HepG2 (cell line): ENCODE measurements at regions not wholly inside any gene's neighbourhood (a gene's known extent, or its start where the extent isn't known, plus 50 kb on each side); places are given as distances from the start of the nearest gene placed in this dataset.

Experiments
- ATAC-seq: fragments of 200-7000 bp; cut with Tn5 transposase; 3 replicates; pipeline ENCODE4 v1.9.1; 2020; ENCODE audit warnings: mild to moderate bottlenecking, moderate library complexity
- BruUV-seq: library from RNA; stranded (reverse); fragments of 400-500 nt; replicated peaks from 2 replicates; lab custom pipeline; 2021; lab: Mats Ljungman, UMichigan
- CTCF ChIA-PET: fragments of 300-600 bp; formaldehyde crosslinking; extraction: SDS; loops from one replicate; lab custom pipeline; 2021; ENCODE audit warnings: low total read pairs, inconsistent platforms, low intra/inter-chr PET ratio; lab: Yijun Ruan, JAX
- POLR2A ChIA-PET: fragments of 350-600 bp; sonication (Branson Sonifier 250); formaldehyde crosslinking; loops from one replicate; lab custom pipeline; 2020; ENCODE audit warnings: antibody characterized with exemption, inconsistent platforms; lab: Yijun Ruan, JAX
- DNase-seq: peaks from one replicate; pipeline ENCODE4 v3.0.0-alpha.2; 2015; ENCODE audit warnings: low spot score
- FAIRE-seq: peaks from 3 replicates; lab custom pipeline; 2011; peaks lifted over from hg19 to GRCh38; lab: Jason Lieb, UNC
- H2AFZ ChIP-seq: one replicate; pipeline ENCODE4 v1.6.1; 2011; ENCODE audit warnings: low read length, inconsistent platforms
- H3K27ac ChIP-seq: fragments of 300-600 bp; 3 replicates; pipeline ENCODE4 v1.8.0; 2011; ENCODE audit warnings: mixed run types, mild to moderate bottlenecking, mixed read lengths, low read length, inconsistent platforms; ENCODE audit not compliant: insufficient read depth; ENCODE audit errors: extremely low read length
- H3K27me3 ChIP-seq, 2 experiments: fragments of 200-600 bp in 1 of 2; 2 replicates in 1 of 2; 3 replicates in 1 of 2; pipeline versions ENCODE4 v1.6.0 to v1.8.0; 2011; ENCODE audit warnings: low read length in 2 of 2, mild to moderate bottlenecking in 2 of 2, moderate library complexity in 2 of 2, inconsistent platforms in 1 of 2; ENCODE audit not compliant: insufficient read depth in 2 of 2, control insufficient read depth in 1 of 2
- H3K36me3 ChIP-seq, 2 experiments: fragments of 200-600 bp in 1 of 2; replicated peaks in 1 of 2; 2 replicates in 1 of 2; 3 replicates in 1 of 2; pipeline versions ENCODE4 v1.5.1 to v1.8.0; 2011; ENCODE audit warnings: low read length in 2 of 2, inconsistent platforms in 1 of 2; ENCODE audit not compliant: insufficient read depth in 2 of 2, control insufficient read depth in 1 of 2
- H3K4me1 ChIP-seq: 2 replicates; pipeline ENCODE4 v1.5.1; 2012; ENCODE audit warnings: low read length, inconsistent platforms; ENCODE audit not compliant: insufficient read depth
- H3K4me2 ChIP-seq: 2 replicates; pipeline ENCODE4 v1.6.0; 2011; ENCODE audit warnings: low read depth, low read length, inconsistent platforms
- H3K4me3 ChIP-seq, 3 experiments: fragments of 200-600 bp in 1 of 3; sonication (generic), shearing (Covaris generic) in 1 of 3; replicated peaks in 1 of 3; 2 replicates each; pipeline ENCODE4 v1.5.1; 2011 to 2016; ENCODE audit warnings: low read length in 3 of 3, inconsistent platforms in 2 of 3, low read depth in 2 of 3, mild to moderate bottlenecking in 2 of 3, control low read depth in 1 of 3, mixed read lengths in 1 of 3; ENCODE audit not compliant: insufficient read depth in 1 of 3
- H3K79me2 ChIP-seq: one replicate; pipeline ENCODE4 v1.6.1; 2011; ENCODE audit warnings: low read length, inconsistent platforms; ENCODE audit not compliant: insufficient read depth
- H3K9ac ChIP-seq: 2 replicates; pipeline ENCODE4 v1.6.0; 2011; ENCODE audit warnings: mild to moderate bottlenecking, low read depth, low read length, inconsistent platforms; ENCODE audit not compliant: insufficient read depth
- H3K9me3 ChIP-seq: 2 replicates; pipeline ENCODE4 v1.5.1; 2012; ENCODE audit warnings: mild to moderate bottlenecking, low read length
- H4K20me1 ChIP-seq: 2 replicates; pipeline ENCODE4 v1.6.0; 2011; ENCODE audit warnings: inconsistent platforms, mild to moderate bottlenecking, low read length, moderate library complexity; ENCODE audit not compliant: insufficient read depth
- CREM ChIP-seq, 2 experiments: sonication (generic) in 1 of 2; formaldehyde crosslinking in 1 of 2; IDR thresholded peaks; 2 replicates each; pipeline versions ENCODE4 v1.4.0 to v1.6.1; 2016 to 2020; ENCODE audit warnings: antibody characterized with exemption in 1 of 2, mild to moderate bottlenecking in 1 of 2, missing genetic modification reagents in 1 of 2
- DNMT3B ChIP-seq: conservative IDR thresholded peaks from 2 replicates; pipeline ENCODE4 v1.6.1; 2016; ENCODE audit warnings: missing biosample characterization, control low read depth
- HOXA5 ChIP-seq: sonication (generic); formaldehyde crosslinking; IDR thresholded peaks from 2 replicates; pipeline ENCODE4 v1.4.0; 2020; ENCODE audit warnings: missing genetic modification reagents
- LCORL ChIP-seq, 2 experiments: fragments of 450-650 bp in 1 of 2; sonication (generic) in 1 of 2; formaldehyde crosslinking in 1 of 2; IDR thresholded peaks; 2 replicates each; pipeline versions ENCODE4 v1.5.0 to v1.6.1; 2017 to 2020; ENCODE audit warnings: antibody characterized with exemption in 1 of 2, missing genetic modification reagents in 1 of 2
- MED8 ChIP-seq: sonication (generic); formaldehyde crosslinking; IDR thresholded peaks from 2 replicates; pipeline ENCODE4 v1.8.1; 2023; ENCODE audit warnings: mild to moderate bottlenecking, missing genetic modification reagents; ENCODE audit not compliant: insufficient replicate concordance
- SP4 ChIP-seq: sonication (generic); formaldehyde crosslinking; IDR thresholded peaks from 2 replicates; pipeline ENCODE4 v1.8.1; 2023; ENCODE audit warnings: mild to moderate bottlenecking, missing genetic modification reagents
- ZNF331 ChIP-seq: sonication (generic); formaldehyde crosslinking; IDR thresholded peaks from 2 replicates; pipeline ENCODE4 v1.4.0; 2020; ENCODE audit warnings: missing genetic modification reagents
- ZNF552 ChIP-seq: sonication (generic); formaldehyde crosslinking; IDR thresholded peaks from 2 replicates; pipeline ENCODE4 v1.9.0; 2022; ENCODE audit warnings: missing genetic modification reagents, mild to moderate bottlenecking, borderline replicate concordance
- ZNF572 ChIP-seq: sonication (generic); formaldehyde crosslinking; IDR thresholded peaks from 2 replicates; pipeline ENCODE4 v1.5.1; 2020; ENCODE audit warnings: mild to moderate bottlenecking, missing genetic modification reagents
- WGBS: methylation state at CpG from one replicate; pipeline ENCODE4 v1.1.6; 2017; ENCODE audit warnings: low lambda C conversion rate; 5-methylcytosine and 5-hydroxymethylcytosine counted together
- in situ Hi-C: cut with HindIII; loops from 2 replicates; pipeline ENCODE4 v1.10.0; 2017; ENCODE audit warnings: low pct_unique_long_range_greater_than_20kb; ENCODE audit not compliant: extremely low pct_ligation_motif_present
- intact Hi-C: fragments of 100-400 bp; cut with micrococcal nuclease; formaldehyde crosslinking; loops from one replicate; pipeline ENCODE4 v1.10.0; 2022; ENCODE audit not compliant: unreplicated experiment
- TF ChIP-seq, protein P1 (sequence below): sonication (generic); formaldehyde crosslinking; IDR thresholded peaks from 2 replicates; pipeline ENCODE4 v1.4.0; 2020; ENCODE audit warnings: missing genetic modification reagents, mild to moderate bottlenecking, borderline replicate concordance
- TF ChIP-seq, protein P2 (sequence below): sonication (generic); formaldehyde crosslinking; IDR thresholded peaks from 2 replicates; pipeline ENCODE4 v1.4.0; 2020; ENCODE audit warnings: low read depth, mild to moderate bottlenecking, missing genetic modification reagents
- TF ChIP-seq, protein P3 (sequence below): sonication (generic); formaldehyde crosslinking; IDR thresholded peaks from 2 replicates; pipeline ENCODE4 v1.4.0; 2020; ENCODE audit warnings: mild to moderate bottlenecking, missing genetic modification reagents
- TF ChIP-seq, protein P4 (sequence below): sonication (generic); formaldehyde crosslinking; IDR thresholded peaks from 2 replicates; pipeline ENCODE4 v1.8.0; 2022; ENCODE audit warnings: missing genetic modification reagents, low read depth, mild to moderate bottlenecking, borderline replicate concordance

DNA sequence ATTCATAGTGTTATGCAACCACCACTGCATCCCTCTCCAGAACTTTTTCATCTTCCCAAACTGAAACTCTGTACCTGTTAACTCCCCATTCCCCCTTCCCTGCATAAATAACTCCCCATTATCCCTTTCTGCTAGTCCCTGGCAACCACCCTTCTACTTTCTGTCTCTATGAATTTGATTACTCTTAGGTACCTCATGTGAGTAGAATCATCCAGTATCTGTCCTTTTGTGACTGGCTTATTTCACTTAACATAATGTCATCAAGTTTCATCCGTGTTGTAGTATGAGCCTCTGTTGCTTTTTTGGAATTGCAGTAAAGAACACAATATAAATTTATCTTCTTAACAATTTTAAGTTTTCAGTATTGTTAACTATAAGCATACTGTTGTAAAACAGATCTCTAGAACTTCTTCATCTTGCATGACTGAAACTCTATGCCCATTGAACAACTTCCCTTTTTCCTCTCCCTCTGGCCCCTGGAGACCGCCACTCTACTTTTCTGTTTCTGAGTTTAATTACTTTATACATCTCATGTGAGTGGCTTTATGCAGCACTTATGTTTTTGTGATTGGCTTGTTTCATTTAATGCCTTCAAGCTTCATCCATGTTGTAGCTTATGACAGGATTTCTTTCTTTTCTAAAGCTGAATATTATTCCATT, 87.3 kb upstream of the ABCC4 start:
- FAIRE-seq (no peak), ATAC-seq (no peak), DNase-seq (no peak)
- peaks cover 8% of the 10 kb centered on the region; the same call in 1 of the 2 replicates for H3K4me1 ChIP-seq
- H3K27ac ChIP-seq = no peak overlapping the region
- H3K9ac ChIP-seq = no peak overlapping the region
- TF ChIP-seq, protein P1, sequence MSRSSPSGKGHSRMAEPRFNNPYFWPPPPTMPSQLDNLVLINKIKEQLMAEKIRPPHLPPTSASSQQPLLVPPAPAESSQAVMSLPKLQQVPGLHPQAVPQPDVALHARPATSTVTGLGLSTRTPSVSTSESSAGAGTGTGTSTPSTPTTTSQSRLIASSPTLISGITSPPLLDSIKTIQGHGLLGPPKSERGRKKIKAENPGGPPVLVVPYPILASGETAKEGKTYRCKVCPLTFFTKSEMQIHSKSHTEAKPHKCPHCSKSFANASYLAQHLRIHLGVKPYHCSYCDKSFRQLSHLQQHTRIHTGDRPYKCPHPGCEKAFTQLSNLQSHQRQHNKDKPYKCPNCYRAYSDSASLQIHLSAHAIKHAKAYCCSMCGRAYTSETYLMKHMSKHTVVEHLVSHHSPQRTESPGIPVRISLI (CRISPR knock-in tag) = no peak
- TF ChIP-seq LCORL (IDR thresholded peaks at IDR 0.05) (no peak), LCORL (CRISPR knock-in tag; IDR thresholded peaks at IDR 0.05) (no peak), CREM (IDR thresholded peaks at IDR 0.05) (no peak), CREM (CRISPR knock-in tag; IDR thresholded peaks at IDR 0.05) (no peak), DNMT3B (no peak)
- BruUV-seq = no TSS peak
- no peaks in the 10 kb centered on the region for H3K9me3 ChIP-seq
- no peaks in the 10 kb centered on the region for H3K79me2 ChIP-seq
- no peaks in the 10 kb centered on the region for H3K36me3 ChIP-seq
- no peak overlapping the region for H2AFZ ChIP-seq
- intact Hi-C loops (no loop called here), in situ Hi-C loops (no loop called here)
- no peak overlapping the region for H3K4me3 ChIP-seq
- 1% methylated on average over 2 of the region's 2 CpGs for WGBS
- ChIA-PET CTCF (no interaction called here), POLR2A (no interaction called here)
- H4K20me1 ChIP-seq = no peaks in the 10 kb centered on the region
- H3K4me2 ChIP-seq = no peak overlapping the region
- H3K27me3 ChIP-seq = no peaks in the 10 kb centered on the region; a peak in 1 of 5 replicates

DNA sequence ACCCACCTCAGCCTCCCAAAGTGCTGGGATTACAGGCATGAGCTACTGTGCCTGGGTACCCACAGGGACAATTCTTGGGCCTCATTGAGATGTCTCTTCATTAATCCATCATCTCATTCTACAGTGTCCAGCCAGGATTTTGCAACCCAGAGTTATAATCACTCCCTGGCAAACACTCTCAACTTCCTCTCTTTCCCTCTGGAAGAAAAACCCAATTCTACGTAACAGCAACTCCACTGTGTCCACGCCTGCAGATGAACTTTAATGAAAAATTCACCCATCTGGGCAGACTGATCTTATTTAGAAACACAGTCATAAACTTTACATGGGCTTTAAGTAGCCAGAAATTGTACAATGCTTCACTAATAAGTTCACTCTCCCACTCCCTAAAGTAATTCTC, 90.1 kb upstream of the ABCC4 start:
- Histone ChIP-seq H4K20me1 (no peaks in the 10 kb centered on the region), H3K36me3 (no peaks in the 10 kb centered on the region), H3K27ac (no peak overlapping the region), H2AFZ (no peak overlapping the region), H3K9ac (no peak overlapping the region), H3K9me3 (no peaks in the 10 kb centered on the region), H3K27me3 (no peaks in the 10 kb centered on the region; a peak in 1 of 5 replicates), H3K4me3 (no peak overlapping the region), H3K4me1 (no peaks in the 10 kb centered on the region), H3K4me2 (no peak overlapping the region), H3K79me2 (no peaks in the 10 kb centered on the region)
- BruUV-seq = no TSS peak
- in situ Hi-C loops = no loop called here
- no peak for DNase-seq
- CTCF ChIA-PET = no interaction called here
- no peak for ATAC-seq
- intact Hi-C loops = no loop called here
- FAIRE-seq = no peak
- 36% methylated on average over 2 of the region's 2 CpGs for WGBS
- POLR2A ChIA-PET = no interaction called here
- TF ChIP-seq ZNF572 = no peak
- TF ChIP-seq SP4 (CRISPR knock-in tag) = no peak
- no peak for TF ChIP-seq MED8 (CRISPR knock-in tag)
- TF ChIP-seq, protein P2, sequence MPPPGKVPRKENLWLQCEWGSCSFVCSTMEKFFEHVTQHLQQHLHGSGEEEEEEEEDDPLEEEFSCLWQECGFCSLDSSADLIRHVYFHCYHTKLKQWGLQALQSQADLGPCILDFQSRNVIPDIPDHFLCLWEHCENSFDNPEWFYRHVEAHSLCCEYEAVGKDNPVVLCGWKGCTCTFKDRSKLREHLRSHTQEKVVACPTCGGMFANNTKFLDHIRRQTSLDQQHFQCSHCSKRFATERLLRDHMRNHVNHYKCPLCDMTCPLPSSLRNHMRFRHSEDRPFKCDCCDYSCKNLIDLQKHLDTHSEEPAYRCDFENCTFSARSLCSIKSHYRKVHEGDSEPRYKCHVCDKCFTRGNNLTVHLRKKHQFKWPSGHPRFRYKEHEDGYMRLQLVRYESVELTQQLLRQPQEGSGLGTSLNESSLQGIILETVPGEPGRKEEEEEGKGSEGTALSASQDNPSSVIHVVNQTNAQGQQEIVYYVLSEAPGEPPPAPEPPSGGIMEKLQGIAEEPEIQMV (CRISPR knock-in tag) = no peak
- no peak for TF ChIP-seq ZNF331 (CRISPR knock-in tag)
- TF ChIP-seq, protein P3, sequence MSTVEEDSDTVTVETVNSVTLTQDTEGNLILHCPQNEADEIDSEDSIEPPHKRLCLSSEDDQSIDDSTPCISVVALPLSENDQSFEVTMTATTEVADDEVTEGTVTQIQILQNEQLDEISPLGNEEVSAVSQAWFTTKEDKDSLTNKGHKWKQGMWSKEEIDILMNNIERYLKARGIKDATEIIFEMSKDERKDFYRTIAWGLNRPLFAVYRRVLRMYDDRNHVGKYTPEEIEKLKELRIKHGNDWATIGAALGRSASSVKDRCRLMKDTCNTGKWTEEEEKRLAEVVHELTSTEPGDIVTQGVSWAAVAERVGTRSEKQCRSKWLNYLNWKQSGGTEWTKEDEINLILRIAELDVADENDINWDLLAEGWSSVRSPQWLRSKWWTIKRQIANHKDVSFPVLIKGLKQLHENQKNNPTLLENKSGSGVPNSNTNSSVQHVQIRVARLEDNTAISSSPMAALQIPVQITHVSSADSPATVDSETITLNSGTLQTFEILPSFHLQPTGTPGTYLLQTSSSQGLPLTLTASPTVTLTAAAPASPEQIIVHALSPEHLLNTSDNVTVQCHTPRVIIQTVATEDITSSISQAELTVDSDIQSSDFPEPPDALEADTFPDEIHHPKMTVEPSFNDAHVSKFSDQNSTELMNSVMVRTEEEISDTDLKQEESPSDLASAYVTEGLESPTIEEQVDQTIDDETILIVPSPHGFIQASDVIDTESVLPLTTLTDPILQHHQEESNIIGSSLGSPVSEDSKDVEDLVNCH (CRISPR knock-in tag) = no peak
- TF ChIP-seq HOXA5 (CRISPR knock-in tag) = no peak
- TF ChIP-seq, protein P4, sequence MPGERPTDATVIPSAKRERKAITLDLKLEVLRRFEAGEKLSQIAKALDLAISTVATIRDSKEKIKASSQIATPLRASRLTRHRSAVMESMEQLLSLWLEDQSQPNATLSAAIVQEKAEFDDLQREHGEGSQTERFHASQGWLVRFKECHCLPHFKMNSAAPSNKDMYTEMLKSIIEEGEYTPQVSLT (CRISPR knock-in tag) = no peak
- TF ChIP-seq ZNF552 (CRISPR knock-in tag) = no peak
